ENCODE measurements at regions not wholly inside any gene's neighbourhood (a gene's known extent, or its start where the extent isn't known, plus 50 kb on each side); places are given as distances from the start of the nearest gene placed in this dataset.

GRCh38 chr1:234861761-234862160, 251.8 kb upstream of the IRF2BP2 start:
- no peak for TF ChIP-seq CTCF (IDR thresholded peaks at IDR 0.05)
- no peak for TF ChIP-seq EZH2 (IDR thresholded peaks at IDR 0.05)
- no peak for TF ChIP-seq EZH2phosphoT487 (IDR thresholded peaks at IDR 0.05)

Measured in neural progenitor cell (in vitro differentiated cells).